HG03159 (cell line): ENCODE measurements at regions not wholly inside any gene's neighbourhood (a gene's known extent, or its start where the extent isn't known, plus 50 kb on each side); places are given as distances from the start of the nearest gene placed in this dataset.
"Not testable (repeated sequence)": the region's sequence is repeated elsewhere in the genome, so short reads cannot be mapped to it uniquely, and the experiment has no call there.

Source experiments
- ATAC-seq: cut with Tn5 transposase; IDR thresholded peaks from one replicate; pipeline ENCODE4 v1.9.1; 2021; ENCODE audit warnings: mild to moderate bottlenecking, moderate library complexity; ENCODE audit not compliant: unreplicated experiment

GRCh38 chr13:47892374-47892773, 108.7 kb downstream of the SUCLA2 start:
- no peak for ATAC-seq

- ATAC-seq = no peak
These were observed 110.8 kb downstream of the SUCLA2 start for GRCh38 chr13:47890146-47890814.

- ATAC-seq = no peak
These were observed 114.8 kb downstream of the SUCLA2 start for GRCh38 chr13:47886314-47886713.

- no peak for ATAC-seq
These were observed 125.9 kb downstream of the SUCLA2 start for GRCh38 chr13:47875201-47875600.

GRCh38 chr13:47873987-47874386, 127.1 kb downstream of the SUCLA2 start:
- not testable (repeated sequence) for ATAC-seq

GRCh38 chr13:47873319-47873718, 127.8 kb downstream of the SUCLA2 start:
- ATAC-seq = not testable (repeated sequence)

GRCh38 chr13:47869776-47870175, 131.3 kb downstream of the SUCLA2 start:
- no peak for ATAC-seq

- no peak for ATAC-seq
These were observed 135.2 kb downstream of the SUCLA2 start for GRCh38 chr13:47865883-47866282.

- no peak for ATAC-seq
These were observed 138.2 kb downstream of the SUCLA2 start for GRCh38 chr13:47862841-47863240.

GRCh38 chr13:47859165-47859564, 141.9 kb downstream of the SUCLA2 start:
- no peak for ATAC-seq

- no peak for ATAC-seq
These were observed 142.7 kb downstream of the SUCLA2 start for GRCh38 chr13:47858042-47859025.

- ATAC-seq = no peak
These were observed 147.8 kb downstream of the SUCLA2 start for GRCh38 chr13:47853236-47853635.

- ATAC-seq = no peak
These were observed 154.2 kb downstream of the SUCLA2 start for GRCh38 chr13:47846886-47847285.

- ATAC-seq = no peak
These were observed 155.1 kb downstream of the SUCLA2 start for GRCh38 chr13:47845981-47846380.

- peak; percentile 85 for ATAC-seq
These were observed 158.1 kb downstream of the SUCLA2 start for GRCh38 chr13:47843005-47843404.

- ATAC-seq = no peak
These were observed 159.9 kb downstream of the SUCLA2 start for GRCh38 chr13:47841151-47841550.

- no peak for ATAC-seq
These were observed 163.2 kb downstream of the SUCLA2 start for GRCh38 chr13:47837906-47838305.

GRCh38 chr13:47837104-47837880, 163.8 kb downstream of the SUCLA2 start:
- no peak for ATAC-seq

- ATAC-seq = no peak
These were observed 165.4 kb downstream of the SUCLA2 start for GRCh38 chr13:47835470-47836228.

GRCh38 chr13:47832458-47832972, 168.6 kb downstream of the SUCLA2 start:
- no peak for ATAC-seq
